AML-193 (cell line): ENCODE measurements at regions not wholly inside any gene's neighbourhood (a gene's known extent, or its start where the extent isn't known, plus 50 kb on each side); places are given as distances from the start of the nearest gene placed in this dataset.
"Not testable (repeated sequence)": the region's sequence is repeated elsewhere in the genome, so short reads cannot be mapped to it uniquely, and the experiment has no call there.

Experiments used
- DNase-seq, 2 experiments: peaks; one replicate each; lab custom pipeline; 2025; lab: John Stamatoyannopoulos, UW

- DNase-seq, result no peak
Measured at GRCh38 chr16:59632276-59632855, 898.2 kb upstream of the GOT2 start.

- not testable (repeated sequence) for DNase-seq
Measured at GRCh38 chr16:59624381-59624780, 890.3 kb upstream of the GOT2 start.

GRCh38 chr16:59614466-59615240 lies 880.5 kb upstream of the GOT2 start:
- no peak for DNase-seq

DNA sequence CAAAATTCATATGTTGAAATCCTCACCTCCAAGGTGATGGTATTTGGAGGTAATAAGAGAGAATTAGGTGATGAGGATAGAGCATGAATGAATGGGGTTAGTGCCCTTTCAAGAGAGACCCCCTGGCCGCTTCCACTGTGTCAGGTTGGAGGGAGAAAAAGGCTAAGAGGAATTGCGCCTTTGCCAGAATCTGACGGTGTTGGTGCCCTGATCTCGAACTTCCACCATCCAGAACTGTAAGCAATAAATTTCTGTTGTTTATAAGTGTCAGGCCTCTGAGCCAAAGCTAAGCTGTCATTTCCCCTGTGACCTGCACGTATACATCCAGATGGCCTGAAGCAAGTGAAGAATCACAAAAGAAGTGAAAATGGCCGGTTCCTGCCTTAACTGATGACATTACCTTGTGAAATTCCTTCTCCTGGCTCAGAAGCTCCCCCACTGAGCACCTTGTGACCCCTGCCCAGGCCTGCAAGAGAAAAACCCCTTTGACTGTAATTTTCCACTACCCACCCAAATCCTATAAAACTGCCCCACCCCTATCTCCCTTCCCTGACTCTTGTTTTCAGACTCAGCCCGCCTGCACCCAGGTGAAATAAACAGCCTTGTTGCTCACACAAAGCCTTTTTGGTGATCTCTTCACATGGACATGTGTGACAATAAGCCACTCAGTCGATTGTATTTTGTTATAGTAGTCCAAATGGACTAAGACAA lies 878.9 kb upstream of the GOT2 start:
- DNase-seq, result not testable (repeated sequence)

GRCh38 chr16:59612094-59612493 lies 878.0 kb upstream of the GOT2 start:
- DNase-seq, result no peak

DNA sequence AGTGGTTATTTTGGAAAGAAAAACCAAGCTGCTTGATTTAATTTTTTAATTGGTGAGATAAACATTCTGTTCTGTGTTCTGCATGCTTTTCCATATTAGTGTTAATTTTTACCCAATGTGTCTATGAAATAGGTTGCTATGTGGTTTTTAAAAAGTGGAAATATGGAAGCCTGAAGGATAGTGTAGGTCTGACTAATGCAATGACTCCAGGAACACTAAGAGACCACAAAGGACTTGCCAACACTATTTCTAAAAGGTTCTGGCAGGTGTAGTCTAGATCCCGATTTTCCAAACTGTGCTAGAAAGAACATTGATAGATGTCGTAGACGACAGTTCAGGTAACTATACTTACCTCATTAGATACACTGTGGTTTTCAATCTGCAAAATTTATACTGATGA lies 877.4 kb upstream of the GOT2 start:
- DNase-seq, result no peak

- no peak for DNase-seq
Measured at GRCh38 chr16:59605706-59606105, 871.6 kb upstream of the GOT2 start.

GRCh38 chr16:59604354-59604753 lies 870.2 kb upstream of the GOT2 start:
- no peak for DNase-seq

- no peak for DNase-seq
Measured at GRCh38 chr16:59601452-59601851, 867.3 kb upstream of the GOT2 start.

GRCh38 chr16:59597269-59597668 lies 863.2 kb upstream of the GOT2 start:
- no peak for DNase-seq

DNA sequence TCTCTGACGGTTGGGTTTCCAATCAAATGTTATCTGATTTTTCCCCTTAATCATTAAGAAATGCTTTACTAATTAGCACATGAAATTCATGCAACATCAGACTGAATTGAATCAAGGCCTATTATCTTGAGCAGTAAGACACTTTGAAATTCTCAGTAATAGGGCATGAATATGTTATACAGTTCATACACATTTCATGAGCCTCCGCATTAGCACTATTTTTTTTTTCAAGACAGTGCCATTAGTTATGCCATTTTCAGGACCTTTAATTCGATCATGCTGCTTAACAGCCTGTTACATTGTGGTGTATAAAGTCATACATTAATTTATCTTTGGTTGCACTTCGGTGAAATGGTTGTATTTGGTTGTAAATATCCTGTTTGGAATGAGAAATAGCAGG lies 862.6 kb upstream of the GOT2 start:
- DNase-seq, result no peak

- no peak for DNase-seq
Measured at GRCh38 chr16:59593194-59593661, 859.1 kb upstream of the GOT2 start.

DNA sequence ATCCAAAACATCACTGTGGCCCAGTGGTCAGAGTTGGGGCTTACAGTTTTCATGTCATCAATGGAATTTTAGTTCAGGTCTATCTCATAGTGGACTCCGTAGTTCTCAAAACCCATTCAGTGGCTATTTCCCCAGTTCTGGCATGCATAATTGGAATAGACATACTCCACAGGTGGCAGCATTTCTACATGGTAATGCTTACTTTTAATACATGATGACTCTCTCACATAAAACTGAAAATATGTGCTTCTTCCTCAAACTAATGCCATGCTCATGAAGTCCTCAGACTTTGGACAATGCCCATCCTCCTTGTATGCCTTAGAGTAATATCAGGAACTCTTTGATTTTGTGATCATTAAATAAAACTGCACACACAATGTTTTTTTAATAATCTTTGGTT lies 857.4 kb upstream of the GOT2 start:
- DNase-seq, result no peak

- DNase-seq, result no peak
Measured at GRCh38 chr16:59590845-59591244, 856.7 kb upstream of the GOT2 start.

DNA sequence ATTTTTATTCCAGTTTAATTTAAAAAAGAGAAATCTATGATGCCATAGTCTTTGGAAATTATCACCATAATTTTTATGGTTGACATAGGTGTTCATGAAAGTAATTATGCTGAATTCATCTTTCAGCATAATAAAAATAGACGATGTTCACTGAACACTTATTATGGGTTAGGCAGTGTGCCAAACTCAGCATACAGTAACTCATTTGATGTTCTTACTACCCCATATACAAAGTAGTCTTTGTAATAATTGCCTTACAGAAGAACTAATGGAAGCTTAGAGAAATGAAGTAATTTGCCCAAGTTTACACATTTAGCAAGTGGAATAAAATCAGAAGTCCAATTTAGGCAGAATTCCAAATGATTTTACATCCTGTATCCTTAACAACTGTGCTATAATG lies 852.2 kb upstream of the GOT2 start:
- no peak for DNase-seq

- no peak for DNase-seq
Measured at GRCh38 chr16:59574296-59574695, 840.2 kb upstream of the GOT2 start.

GRCh38 chr16:59573528-59574271 lies 839.6 kb upstream of the GOT2 start:
- DNase-seq, result no peak

DNA sequence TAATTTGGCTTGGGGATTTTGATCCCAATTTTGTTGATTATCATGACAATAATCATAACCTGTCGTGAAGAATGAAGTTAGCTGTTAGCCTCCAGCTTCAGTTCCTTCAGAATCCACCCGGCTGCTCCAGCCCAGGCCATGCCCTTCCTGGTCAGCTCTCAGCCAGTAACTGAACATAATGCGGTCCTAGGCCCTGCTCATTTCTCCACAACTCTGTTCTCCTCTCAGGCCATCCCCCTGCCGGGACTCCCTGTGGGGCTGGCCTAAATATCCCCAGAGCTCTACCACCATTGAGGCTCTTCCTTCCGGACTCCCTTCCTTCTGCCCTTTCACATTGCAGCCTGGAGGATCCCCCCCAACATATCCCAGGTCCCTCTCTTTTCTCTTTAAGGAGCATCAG lies 833.4 kb upstream of the GOT2 start:
- no peak for DNase-seq

- DNase-seq, result no peak
Measured at GRCh38 chr16:59566446-59566845, 832.3 kb upstream of the GOT2 start.

DNA sequence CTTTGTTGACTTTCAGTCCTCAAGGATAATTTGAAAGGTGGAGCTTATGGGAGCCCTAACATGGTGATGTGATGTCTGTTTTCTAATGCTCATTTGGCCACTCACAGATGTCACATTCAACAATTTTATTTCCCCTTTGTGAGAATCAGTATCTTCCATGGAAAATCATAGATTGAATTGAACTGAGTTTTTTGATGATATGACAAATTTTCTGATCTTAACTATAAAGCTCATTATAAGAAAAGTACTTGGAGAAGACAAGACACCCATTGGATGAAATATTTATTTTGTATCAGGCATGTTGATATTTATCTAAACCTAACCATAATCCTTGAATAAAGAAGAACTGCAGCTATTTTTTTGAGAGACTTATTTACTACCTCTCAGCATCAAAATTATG lies 824.6 kb upstream of the GOT2 start:
- no peak for DNase-seq

GRCh38 chr16:59552164-59552563 lies 818.0 kb upstream of the GOT2 start:
- DNase-seq, result no peak

GRCh38 chr16:59545721-59546120 lies 811.6 kb upstream of the GOT2 start:
- no peak for DNase-seq
